GF-D8 (cell line): ENCODE measurements at regions not wholly inside any gene's neighbourhood (a gene's known extent, or its start where the extent isn't known, plus 50 kb on each side); places are given as distances from the start of the nearest gene placed in this dataset.

ENCODE experiments used
- DNase-seq: peaks from one replicate; lab custom pipeline; 2025; lab: John Stamatoyannopoulos, UW

- DNase-seq = no peak
These were observed 355.3 kb downstream of the ZSWIM6 start for GRCh38 chr5:61687371-61687770.

GRCh38 chr5:61689153-61689846 is 357.2 kb downstream of the ZSWIM6 start:
- DNase-seq = no peak

GRCh38 chr5:61697809-61698558 is 365.9 kb downstream of the ZSWIM6 start:
- no peak for DNase-seq

GRCh38 chr5:61701877-61702602 is 370.0 kb downstream of the ZSWIM6 start:
- DNase-seq = no peak

- DNase-seq = no peak
These were observed 370.7 kb downstream of the ZSWIM6 start for GRCh38 chr5:61702784-61703183.

- DNase-seq = no peak
These were observed 372.2 kb downstream of the ZSWIM6 start for GRCh38 chr5:61704289-61704688.

GRCh38 chr5:61706751-61707150 is 374.7 kb downstream of the ZSWIM6 start:
- no peak for DNase-seq

GRCh38 chr5:61719124-61719523 is 387.1 kb downstream of the ZSWIM6 start:
- DNase-seq = no peak

- no peak for DNase-seq
These were observed 388.8 kb downstream of the ZSWIM6 start for GRCh38 chr5:61720829-61721228.

GRCh38 chr5:61724102-61724501 is 392.0 kb downstream of the ZSWIM6 start:
- DNase-seq = no peak

- DNase-seq = no peak
These were observed 396.2 kb downstream of the ZSWIM6 start for GRCh38 chr5:61728287-61728686.

GRCh38 chr5:61730866-61731265 is 398.8 kb downstream of the ZSWIM6 start:
- no peak for DNase-seq

- no peak for DNase-seq
These were observed 399.3 kb downstream of the ZSWIM6 start for GRCh38 chr5:61731267-61731945.

- no peak for DNase-seq
These were observed 399.9 kb downstream of the ZSWIM6 start for GRCh38 chr5:61731946-61732314.

- no peak for DNase-seq
These were observed 400.3 kb downstream of the ZSWIM6 start for GRCh38 chr5:61732369-61732768.

- DNase-seq = no peak
These were observed 400.7 kb downstream of the ZSWIM6 start for GRCh38 chr5:61732796-61733195.

GRCh38 chr5:61734001-61734400 is 401.9 kb downstream of the ZSWIM6 start:
- no peak for DNase-seq

GRCh38 chr5:61734966-61735365 is 402.9 kb downstream of the ZSWIM6 start:
- DNase-seq = no peak

- no peak for DNase-seq
These were observed 403.5 kb downstream of the ZSWIM6 start for GRCh38 chr5:61735531-61735930.

GRCh38 chr5:61735995-61736394 is 403.9 kb downstream of the ZSWIM6 start:
- no peak for DNase-seq

- no peak for DNase-seq
These were observed 405.4 kb downstream of the ZSWIM6 start for GRCh38 chr5:61737301-61737963.

GRCh38 chr5:61737964-61738340 is 405.9 kb downstream of the ZSWIM6 start:
- DNase-seq = no peak
